Endodermal cell (in vitro differentiated cells): ENCODE measurements at regions not wholly inside any gene's neighbourhood (a gene's known extent, or its start where the extent isn't known, plus 50 kb on each side); places are given as distances from the start of the nearest gene placed in this dataset.

Experiments used
- DNase-seq: peaks from one replicate; pipeline ENCODE4 v3.0.0-alpha.2; 2017
- H3K27ac ChIP-seq: 2 replicates; pipeline ENCODE4 v1.5.1; 2013; ENCODE audit warnings: mild to moderate bottlenecking, low read depth, low read length, moderate library complexity
- H3K27me3 ChIP-seq: 2 replicates; pipeline ENCODE4 v1.6.1; 2013; ENCODE audit warnings: mild to moderate bottlenecking, low read length, moderate library complexity; ENCODE audit not compliant: insufficient read depth, control insufficient read depth, poor library complexity, severe bottlenecking
- H3K36me3 ChIP-seq: 2 replicates; pipeline ENCODE4 v1.7.0; 2013; ENCODE audit warnings: mild to moderate bottlenecking, low read length, moderate library complexity; ENCODE audit not compliant: control insufficient read depth, insufficient read depth
- H3K4me1 ChIP-seq: one replicate; pipeline ENCODE4 v1.7.0; 2013; ENCODE audit warnings: low read length; ENCODE audit not compliant: control insufficient read depth, insufficient read depth
- H3K4me3 ChIP-seq: 2 replicates; pipeline ENCODE4 v1.5.1; 2013; ENCODE audit warnings: mild to moderate bottlenecking, low read length, moderate library complexity
- H3K9ac ChIP-seq: 2 replicates; pipeline ENCODE4 v1.6.1; 2013; ENCODE audit warnings: mild to moderate bottlenecking, low read length, moderate library complexity; ENCODE audit not compliant: poor library complexity, severe bottlenecking; ENCODE audit errors: extremely low read depth
- H3K9me3 ChIP-seq: 2 replicates; pipeline ENCODE4 v1.6.1; 2013; ENCODE audit warnings: mild to moderate bottlenecking, low read length, moderate library complexity; ENCODE audit not compliant: control insufficient read depth
- H3K27ac Mint-ChIP-seq: 2 replicates; pipeline ENCODE4 v1.8.0; 2020; ENCODE audit warnings: mixed read lengths
- H3K27me3 Mint-ChIP-seq: 2 replicates; pipeline ENCODE4 v1.8.0; 2021; ENCODE audit warnings: mild to moderate bottlenecking, mixed read lengths; ENCODE audit not compliant: insufficient read depth
- H3K36me3 Mint-ChIP-seq: 2 replicates; pipeline ENCODE4 v1.8.0; 2020; ENCODE audit warnings: low read depth, mixed read lengths
- H3K4me1 Mint-ChIP-seq: 2 replicates; pipeline ENCODE4 v1.8.0; 2020; ENCODE audit warnings: mixed read lengths
- H3K4me3 Mint-ChIP-seq: 2 replicates; pipeline ENCODE4 v1.8.0; 2020; ENCODE audit warnings: mild to moderate bottlenecking, moderate library complexity, mixed read lengths
- H3K9me3 Mint-ChIP-seq: 2 replicates; pipeline ENCODE4 v1.8.0; 2020; ENCODE audit warnings: mild to moderate bottlenecking, mixed read lengths
- CTCF ChIP-seq: fragments of 200-600 bp; sonication (generic); conservative IDR thresholded peaks from 2 replicates; pipeline ENCODE4 v1.5.0; 2021; ENCODE audit warnings: antibody characterized with exemption, mild to moderate bottlenecking
- WGBS, 2 experiments: methylation state at CpG; one replicate each; pipeline versions ENCODE4 v1.1.5 to v1.1.7; 2013; ENCODE audit warnings: missing lambda C conversion rate in 2 of 2, mixed read lengths in 1 of 2; ENCODE audit not compliant: insufficient coverage in 1 of 2, insufficient read length in 1 of 2; 5-methylcytosine and 5-hydroxymethylcytosine counted together

- H3K9ac ChIP-seq: no peak overlapping the region
- 1% methylated on average over 26 to 95 of the region's 95 CpGs for WGBS, 2 experiments
- Mint-ChIP-seq H3K9me3 (no peaks in the 10 kb centered on the region), H3K27me3 (peaks cover 95% of the 10 kb centered on the region), H3K36me3 (no peaks in the 10 kb centered on the region), H3K4me3 (peak overlapping the region; percentile 51), H3K4me1 (peaks cover 10% of the 10 kb centered on the region), H3K27ac (no peak overlapping the region)
- H3K27ac ChIP-seq: no peak overlapping the region
- peaks cover 97% of the 10 kb centered on the region for H3K27me3 ChIP-seq
- no peaks in the 10 kb centered on the region for H3K9me3 ChIP-seq
- TF ChIP-seq CTCF: peak; percentile 22
- no peaks in the 10 kb centered on the region for H3K36me3 ChIP-seq
- H3K4me1 ChIP-seq: peaks cover 3% of the 10 kb centered on the region
- peak; percentile 84 for DNase-seq
- peak overlapping the region; percentile 72 for H3K4me3 ChIP-seq
Measured at GRCh38 chr2:45169339-45170190, 160.3 kb upstream of the SIX2 start.

- WGBS, 2 experiments: 0 to 1% methylated on average over 8 to 70 of the region's 70 CpGs
- peaks cover 96% of the 10 kb centered on the region for H3K27me3 Mint-ChIP-seq
- TF ChIP-seq CTCF: no peak
- no peaks in the 10 kb centered on the region for H3K9me3 ChIP-seq
- peak overlapping the region; percentile 51 for H3K4me3 Mint-ChIP-seq
- DNase-seq: peak; percentile 60
- no peak overlapping the region for H3K27ac ChIP-seq
- peaks cover 97% of the 10 kb centered on the region for H3K27me3 ChIP-seq
- no peaks in the 10 kb centered on the region for H3K9me3 Mint-ChIP-seq
- no peak overlapping the region for H3K27ac Mint-ChIP-seq
- H3K36me3 ChIP-seq: no peaks in the 10 kb centered on the region
- no peaks in the 10 kb centered on the region for H3K36me3 Mint-ChIP-seq
- H3K4me3 ChIP-seq: peak overlapping the region; percentile 72
- H3K9ac ChIP-seq: no peak overlapping the region
- H3K4me1 Mint-ChIP-seq: peaks cover 10% of the 10 kb centered on the region
- H3K4me1 ChIP-seq: peaks cover 3% of the 10 kb centered on the region
Measured at GRCh38 chr2:45168711-45169338, 159.6 kb upstream of the SIX2 start.

- Histone ChIP-seq H3K27me3 (peaks cover 96% of the 10 kb centered on the region), H3K4me3 (no peak overlapping the region), H3K4me1 (peaks cover 3% of the 10 kb centered on the region), H3K9ac (no peak overlapping the region), H3K36me3 (no peaks in the 10 kb centered on the region), H3K27ac (no peak overlapping the region), H3K9me3 (no peaks in the 10 kb centered on the region)
- 32 to 37% methylated on average over 6 to 10 of the region's 10 CpGs for WGBS, 2 experiments
- Mint-ChIP-seq H3K27ac (no peak overlapping the region), H3K4me1 (peaks cover 10% of the 10 kb centered on the region), H3K4me3 (peak overlapping the region; percentile 51), H3K27me3 (peaks cover 94% of the 10 kb centered on the region), H3K9me3 (no peaks in the 10 kb centered on the region), H3K36me3 (no peaks in the 10 kb centered on the region)
- TF ChIP-seq CTCF: no peak
- no peak for DNase-seq
Measured at GRCh38 chr2:45167920-45168629, 158.8 kb upstream of the SIX2 start.
